GF-D8 (cell line): ENCODE measurements at regions not wholly inside any gene's neighbourhood (a gene's known extent, or its start where the extent isn't known, plus 50 kb on each side); places are given as distances from the start of the nearest gene placed in this dataset.

ENCODE experiments used
- DNase-seq: peaks from one replicate; lab custom pipeline; 2025; lab: John Stamatoyannopoulos, UW

- no peak for DNase-seq
These were observed 510.2 kb downstream of the SPATA31D1 start for GRCh38 chr9:82498541-82499317.

- no peak for DNase-seq
These were observed 510.8 kb downstream of the SPATA31D1 start for GRCh38 chr9:82499337-82499736.

- no peak for DNase-seq
These were observed 516.0 kb downstream of the SPATA31D1 start for GRCh38 chr9:82504620-82505019.

DNA sequence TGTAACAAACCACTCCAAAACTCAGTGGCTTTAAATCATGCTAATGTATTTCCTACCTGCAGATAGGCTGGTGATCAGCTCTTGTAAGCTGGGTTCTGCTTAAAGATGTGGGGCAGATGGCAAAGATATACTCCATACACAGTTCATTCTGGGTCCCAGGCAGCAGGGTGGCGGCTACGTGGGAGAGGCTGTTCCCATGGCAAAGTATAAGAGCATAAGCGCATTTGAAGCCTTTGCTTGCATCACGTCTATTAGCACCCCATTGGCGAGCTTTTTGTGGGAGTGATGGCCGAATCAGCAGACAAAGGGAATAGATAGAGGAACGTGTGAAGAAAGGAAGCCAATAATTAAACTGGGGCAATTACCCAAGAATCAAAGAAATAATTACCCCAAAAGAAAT lies 523.1 kb downstream of the SPATA31D1 start:
- no peak for DNase-seq

GRCh38 chr9:82512728-82513127 lies 524.2 kb downstream of the SPATA31D1 start:
- no peak for DNase-seq

DNA sequence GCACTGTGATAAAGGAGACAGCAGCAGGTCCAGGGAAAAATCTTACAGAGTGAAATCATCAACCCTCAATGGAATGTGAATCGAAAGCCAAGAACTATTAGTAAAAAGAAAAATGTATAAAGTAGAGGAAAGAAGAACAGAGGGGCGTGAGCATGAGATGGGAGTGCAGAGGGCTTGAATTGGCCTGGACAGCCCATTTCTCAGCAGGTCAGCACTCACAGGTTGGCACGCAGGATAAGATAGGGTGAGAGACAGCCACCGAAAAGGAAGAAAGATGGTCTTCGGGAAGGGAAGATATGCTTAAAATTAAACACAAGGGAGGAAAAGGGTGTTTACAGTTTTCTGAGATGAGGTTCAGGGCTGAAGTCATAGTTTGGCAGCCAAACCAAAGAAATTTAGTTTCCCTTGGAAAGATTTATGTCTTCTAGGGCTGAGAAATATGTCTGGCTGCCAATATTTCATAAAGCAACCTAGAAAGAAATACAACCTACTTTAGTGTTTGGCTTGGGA lies 524.7 kb downstream of the SPATA31D1 start:
- DNase-seq: no peak

GRCh38 chr9:82513976-82514735 lies 525.6 kb downstream of the SPATA31D1 start:
- DNase-seq: no peak

DNA sequence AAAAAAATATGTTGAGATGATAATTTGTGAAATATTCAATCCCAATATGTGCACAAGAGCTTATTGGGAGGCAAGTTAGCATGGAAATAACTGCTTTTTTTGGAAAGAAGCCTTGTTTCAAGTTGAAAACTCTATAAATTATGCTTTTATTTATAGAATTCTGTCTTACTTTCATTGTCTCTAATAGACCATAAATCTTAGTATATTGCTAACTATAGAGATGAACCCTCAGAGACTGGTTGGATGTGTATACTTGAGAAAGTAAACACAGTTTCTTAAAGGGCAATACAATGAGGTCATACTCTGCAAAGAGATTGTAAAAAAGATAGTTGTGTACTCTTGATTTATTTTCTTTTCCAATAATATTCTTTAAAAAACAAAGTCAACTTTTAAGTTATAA lies 530.3 kb downstream of the SPATA31D1 start:
- DNase-seq: no peak

DNA sequence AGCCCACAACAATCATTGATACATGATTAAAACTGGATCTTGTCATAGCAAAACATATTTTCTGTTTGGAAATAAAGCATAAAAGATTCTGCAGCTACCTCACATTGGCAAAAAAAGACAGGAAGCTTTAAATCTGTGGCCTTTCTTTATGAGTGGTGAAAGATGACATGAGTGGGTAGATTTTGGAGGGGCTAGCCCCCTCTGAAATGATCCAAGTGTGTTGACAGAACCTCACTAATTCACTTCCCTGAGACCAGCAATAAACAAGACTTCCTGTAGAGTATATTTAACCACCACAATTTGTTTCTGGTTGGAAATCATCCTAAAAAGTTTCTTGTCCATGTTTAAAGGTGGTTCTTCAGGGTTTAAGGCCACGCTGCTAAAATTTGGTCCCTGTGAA lies 530.8 kb downstream of the SPATA31D1 start:
- DNase-seq: no peak

DNA sequence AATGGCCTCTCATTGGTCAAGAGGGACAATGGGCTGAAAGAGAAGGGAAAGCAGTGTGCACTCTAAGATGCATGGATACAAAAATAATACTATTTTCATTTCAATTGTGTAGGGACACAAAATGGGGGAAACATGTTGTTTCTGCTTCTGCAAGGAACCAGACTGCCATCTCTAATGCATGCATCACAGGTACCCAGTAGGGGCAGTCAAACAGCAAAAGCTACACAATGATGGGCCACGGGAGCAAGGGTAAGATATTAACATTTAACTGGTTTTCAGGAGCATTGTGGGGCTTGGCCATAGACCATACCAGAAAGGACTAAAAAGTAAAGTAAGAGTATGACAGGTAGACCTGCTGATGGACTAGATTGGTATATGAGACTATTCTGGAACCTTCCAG lies 535.8 kb downstream of the SPATA31D1 start:
- no peak for DNase-seq

DNA sequence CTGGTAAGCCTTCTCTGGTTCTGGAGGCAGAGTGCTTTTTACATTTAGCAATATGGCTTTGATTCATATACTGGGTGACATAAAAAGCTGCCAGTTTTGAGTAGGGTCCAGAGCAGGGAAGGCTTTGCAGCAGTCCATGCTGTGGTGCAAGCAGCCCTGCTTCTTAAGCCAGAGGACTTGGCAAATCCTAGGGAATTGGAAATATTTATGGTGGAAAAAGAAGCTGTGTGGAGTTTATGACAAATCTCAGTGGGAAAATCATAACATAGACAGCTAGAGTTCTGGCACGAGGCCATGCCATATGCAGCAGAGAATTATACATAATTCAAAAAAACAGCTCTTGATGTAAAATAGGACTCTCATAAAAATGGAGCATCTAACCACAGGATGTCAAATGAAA lies 536.4 kb downstream of the RASEF start:
- DNase-seq: no peak

DNA sequence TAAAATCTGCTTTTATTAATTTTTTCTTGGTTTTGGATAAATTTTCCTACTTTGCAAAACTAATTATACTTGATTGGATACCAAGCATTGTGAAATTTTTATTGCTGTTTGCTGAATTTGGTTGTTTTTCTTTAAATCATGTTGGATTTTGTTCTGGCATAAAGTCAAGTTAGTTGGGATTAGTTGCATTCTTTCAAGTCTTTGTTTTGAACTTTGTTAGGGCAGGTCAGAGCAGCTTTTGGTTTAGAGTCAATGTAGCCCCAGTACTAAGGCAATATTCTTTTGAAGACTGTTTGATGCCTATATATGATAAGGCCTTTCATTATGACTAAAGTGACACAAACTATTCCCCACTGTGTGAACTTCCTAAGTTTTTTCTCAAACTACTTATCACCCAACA lies 531.1 kb downstream of the RASEF start:
- DNase-seq: no peak

GRCh38 chr9:82532504-82533180 lies 530.3 kb downstream of the RASEF start:
- no peak for DNase-seq

GRCh38 chr9:82535432-82535998 lies 527.4 kb downstream of the RASEF start:
- DNase-seq: no peak

DNA sequence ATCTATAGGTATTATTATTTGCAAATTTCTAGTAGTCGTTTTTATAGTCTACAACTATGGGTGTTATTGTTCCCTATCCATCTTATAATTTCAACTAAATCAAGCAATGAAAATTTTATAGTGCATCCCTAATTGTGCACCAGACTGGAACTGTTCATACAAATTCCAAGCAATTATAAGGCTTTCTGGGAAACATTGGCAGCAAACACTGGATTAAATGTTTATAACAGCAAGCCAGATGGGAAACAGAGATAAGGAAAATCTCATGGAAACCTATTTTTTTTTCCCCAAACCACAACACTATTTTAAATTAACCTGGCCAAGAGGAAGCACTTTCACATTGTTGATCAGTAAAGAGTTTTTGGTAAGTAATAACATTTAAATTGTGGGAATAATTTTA lies 524.3 kb downstream of the RASEF start:
- no peak for DNase-seq

- no peak for DNase-seq
These were observed 523.8 kb downstream of the RASEF start for GRCh38 chr9:82539146-82539545.

DNA sequence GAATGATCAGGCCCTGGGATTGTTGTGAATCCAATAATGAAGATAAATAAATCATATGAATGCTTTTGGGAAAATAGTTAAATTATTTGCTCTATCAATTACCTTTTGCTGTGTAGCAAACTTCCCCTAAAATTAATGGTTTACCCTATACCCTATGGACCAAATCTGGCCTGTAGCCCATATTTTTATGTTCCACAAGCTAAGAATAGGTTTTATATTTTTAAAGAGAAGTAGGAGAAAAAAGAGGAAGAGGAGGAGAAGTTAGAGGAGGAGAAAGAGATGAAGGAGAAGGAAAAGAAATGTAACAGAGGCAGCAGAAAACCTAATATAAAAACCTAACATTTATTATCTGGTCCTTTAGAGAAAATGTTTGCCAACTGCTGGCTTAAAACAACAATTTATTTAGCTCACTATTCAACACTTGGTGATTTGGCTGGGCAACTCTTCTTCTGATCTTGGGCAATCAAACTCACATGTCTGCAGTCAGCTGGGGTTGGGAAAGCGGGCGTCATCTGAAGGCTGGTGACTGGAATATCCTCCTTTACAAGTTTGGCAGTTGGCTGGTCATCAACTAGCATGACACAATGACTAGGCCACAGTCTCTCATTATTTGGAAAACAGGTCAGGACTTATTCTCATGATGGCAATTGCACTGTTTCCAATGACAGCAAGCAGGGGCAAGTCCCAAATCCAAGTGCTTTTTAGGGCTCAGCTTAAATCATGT lies 522.9 kb downstream of the RASEF start:
- DNase-seq: no peak

DNA sequence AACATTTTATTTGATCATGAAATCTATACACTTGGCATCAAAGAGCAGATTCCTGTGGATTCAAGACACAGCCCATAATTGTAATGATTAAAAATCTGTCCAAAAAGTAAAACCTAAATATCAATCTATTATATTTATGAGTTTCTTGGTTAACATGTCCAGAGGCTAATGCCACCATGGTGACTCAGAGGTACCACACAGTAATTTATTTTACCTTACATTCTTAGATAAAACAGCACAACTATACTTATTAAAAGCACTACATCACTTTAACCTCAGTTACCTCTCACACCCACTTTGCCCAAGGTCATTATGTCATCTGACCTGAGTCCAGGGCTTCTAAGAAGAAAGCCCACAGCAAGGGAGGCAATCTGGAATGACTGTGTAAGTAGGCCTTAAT lies 519.2 kb downstream of the RASEF start:
- no peak for DNase-seq

DNA sequence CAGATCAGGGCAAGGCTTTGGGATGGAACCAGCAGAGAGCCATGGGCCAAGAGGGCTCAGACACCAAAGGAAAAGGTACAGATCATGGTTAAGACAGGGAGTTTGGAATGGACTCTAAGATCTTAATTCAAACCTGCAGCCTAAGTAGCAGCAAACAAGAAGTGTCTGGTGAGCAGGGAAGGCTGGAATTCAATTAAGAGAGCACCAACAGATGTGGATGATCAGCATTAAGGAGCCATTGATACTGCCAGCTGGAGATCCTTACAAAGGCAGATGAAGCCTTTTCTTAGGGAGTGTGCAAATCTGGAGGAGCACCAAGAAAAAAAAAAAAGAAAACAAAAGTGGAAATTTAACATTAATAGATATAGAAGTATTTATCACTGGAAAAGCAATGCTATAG lies 516.8 kb downstream of the RASEF start:
- no peak for DNase-seq

- DNase-seq: no peak
These were observed 514.9 kb downstream of the RASEF start for GRCh38 chr9:82547995-82548394.

GRCh38 chr9:82549174-82549821 lies 513.6 kb downstream of the RASEF start:
- DNase-seq: no peak
